CD14-positive monocyte (primary cell): ENCODE measurements at regions not wholly inside any gene's neighbourhood (a gene's known extent, or its start where the extent isn't known, plus 50 kb on each side); places are given as distances from the start of the nearest gene placed in this dataset.

Source experiments
- DNase-seq, 3 donors: peaks; one replicate each; pipeline ENCODE4 v3.0.0-alpha.2; 2011 to 2022
- H2AFZ ChIP-seq: 2 replicates; pipeline ENCODE4 v1.6.0; 2012; ENCODE audit warnings: mild to moderate bottlenecking, low read depth, low read length, inconsistent platforms; ENCODE audit not compliant: insufficient read depth, poor library complexity, severe bottlenecking
- H3K27ac ChIP-seq, 2 donors: 1 replicate in 1 of 2; 2 replicates in 1 of 2; pipeline ENCODE4 v1.5.1; 2012 to 2013; ENCODE audit warnings: low read length in 2 of 2, control low read depth in 1 of 2, inconsistent platforms in 1 of 2, low read depth in 1 of 2, mild to moderate bottlenecking in 1 of 2
- H3K27me3 ChIP-seq, 2 donors: one replicate each; pipeline versions ENCODE4 v1.6.0 to v1.6.1; 2011 to 2013; ENCODE audit warnings: low read length in 2 of 2; ENCODE audit not compliant: control insufficient read depth in 2 of 2, insufficient read depth in 2 of 2
- H3K36me3 ChIP-seq, 2 donors: replicated peaks in 1 of 2; 1 replicate in 1 of 2; 2 replicates in 1 of 2; pipeline versions ENCODE4 v1.5.1 to v1.6.1; 2012 to 2013; ENCODE audit warnings: low read length in 2 of 2, control low read depth in 1 of 2, inconsistent platforms in 1 of 2, mild to moderate bottlenecking in 1 of 2; ENCODE audit not compliant: insufficient read depth in 2 of 2, control insufficient read depth in 1 of 2
- H3K4me1 ChIP-seq, 2 donors: 1 replicate in 1 of 2; 2 replicates in 1 of 2; pipeline versions ENCODE4 v1.5.1 to v1.6.1; 2012 to 2013; ENCODE audit warnings: low read length in 2 of 2, control low read depth in 1 of 2, inconsistent platforms in 1 of 2, mild to moderate bottlenecking in 1 of 2, moderate library complexity in 1 of 2; ENCODE audit not compliant: insufficient read depth in 2 of 2, control insufficient read depth in 1 of 2
- H3K4me2 ChIP-seq: replicated peaks from 2 replicates; pipeline ENCODE3; 2012; ENCODE audit warnings: low read length, moderate library complexity, mild to moderate bottlenecking; ENCODE audit not compliant: poor library complexity, severe bottlenecking; ENCODE audit errors: extremely low read depth
- H3K4me3 ChIP-seq, 3 experiments: fragments of 200-600 bp in 1 of 3; sonication (generic) in 1 of 3; replicated peaks in 1 of 3; 1 replicate in 2 of 3; 2 replicates in 1 of 3; pipeline ENCODE4 v1.5.1; 2011 to 2013; ENCODE audit warnings: low read length in 3 of 3, mild to moderate bottlenecking in 3 of 3, control low read depth in 2 of 3, low read depth in 2 of 3, inconsistent platforms in 1 of 3, moderate library complexity in 1 of 3
- H3K79me2 ChIP-seq: 2 replicates; pipeline ENCODE4 v1.6.0; 2012; ENCODE audit warnings: mild to moderate bottlenecking, control low read depth, inconsistent platforms, low read length, moderate library complexity; ENCODE audit not compliant: insufficient read depth
- H3K9ac ChIP-seq: 2 replicates; pipeline ENCODE4 v1.6.0; 2017; ENCODE audit warnings: low read length, mild to moderate bottlenecking; ENCODE audit not compliant: insufficient read depth, poor library complexity, severe bottlenecking
- H3K9me3 ChIP-seq, 2 donors: replicated peaks in 1 of 2; 1 replicate in 1 of 2; 2 replicates in 1 of 2; pipeline versions ENCODE4 v1.5.1 to v1.6.1; 2012 to 2013; ENCODE audit warnings: low read length in 2 of 2, control low read depth in 1 of 2; ENCODE audit not compliant: control insufficient read depth in 1 of 2, insufficient read depth in 1 of 2
- H4K20me1 ChIP-seq: 2 replicates; pipeline ENCODE4 v1.6.0; 2012; ENCODE audit warnings: mild to moderate bottlenecking, low read length, control low read depth, moderate library complexity; ENCODE audit not compliant: insufficient read depth
- H3K27ac Mint-ChIP-seq, 7 donors: one replicate each; pipeline ENCODE4 v1.8.0; 2020; ENCODE audit warnings: mild to moderate bottlenecking in 7 of 7, mixed read lengths in 7 of 7, moderate library complexity in 6 of 7, inconsistent platforms in 2 of 7
- H3K27me3 Mint-ChIP-seq, 3 donors: one replicate each; pipeline ENCODE4 v1.8.0; 2021 to 2022; ENCODE audit warnings: low read depth in 3 of 3, mild to moderate bottlenecking in 3 of 3, mixed read lengths in 3 of 3, moderate library complexity in 3 of 3, inconsistent platforms in 1 of 3
- H3K36me3 Mint-ChIP-seq, 2 donors: one replicate each; pipeline ENCODE4 v1.8.0; 2020; ENCODE audit warnings: mixed read lengths in 2 of 2, inconsistent platforms in 1 of 2, mild to moderate bottlenecking in 1 of 2
- H3K4me1 Mint-ChIP-seq: one replicate; pipeline ENCODE4 v1.8.0; 2020; ENCODE audit warnings: mild to moderate bottlenecking, mixed read lengths
- H3K4me3 Mint-ChIP-seq, 2 donors: one replicate each; pipeline ENCODE4 v1.8.0; 2020; ENCODE audit warnings: mild to moderate bottlenecking in 2 of 2, mixed read lengths in 2 of 2, moderate library complexity in 1 of 2
- H3K9me3 Mint-ChIP-seq, 7 donors: one replicate each; pipeline ENCODE4 v1.8.0; 2020 to 2022; ENCODE audit warnings: mixed read lengths in 7 of 7, mild to moderate bottlenecking in 6 of 7, moderate library complexity in 6 of 7, inconsistent platforms in 2 of 7
- CTCF ChIP-seq: fragments of 200-600 bp; IDR thresholded peaks from one replicate; pipeline ENCODE4 v1.8.0; 2022; ENCODE audit warnings: antibody characterized with exemption, mild to moderate bottlenecking
- WGBS: methylation state at CpG from one replicate; pipeline ENCODE4 v1.1.5; 2013; ENCODE audit warnings: missing lambda C conversion rate; ENCODE audit not compliant: insufficient coverage; 5-methylcytosine and 5-hydroxymethylcytosine counted together
- intact Hi-C, 2 donors: fragments of 100-400 bp; cut with micrococcal nuclease; formaldehyde crosslinking; loops; one replicate each; pipeline versions ENCODE4 v1.15.0 to v1.15.1; 2023

- Mint-ChIP-seq H3K4me3 (no peak overlapping the region), H3K9me3 (peaks cover 2 to 23% (median 5%) of the 10 kb centered on the region in 7 donors), H3K27ac (no peak overlapping the region), H3K27me3 (no peaks in the 10 kb centered on the region), H3K4me1 (no peaks in the 10 kb centered on the region), H3K36me3 (no peaks in the 10 kb centered on the region)
- Histone ChIP-seq H3K79me2 (no peaks in the 10 kb centered on the region), H3K4me2 (no peak overlapping the region), H4K20me1 (no peaks in the 10 kb centered on the region), H3K4me3 (no peak overlapping the region), H3K27ac (no peak overlapping the region), H3K27me3 (no peaks in the 10 kb centered on the region), H2AFZ (no peak overlapping the region), H3K4me1 (no peaks in the 10 kb centered on the region), H3K9me3 (peaks cover 5 to 7% of the 10 kb centered on the region in 2 donors), H3K9ac (no peak overlapping the region), H3K36me3 (no peaks in the 10 kb centered on the region)
- no peak for TF ChIP-seq CTCF
- intact Hi-C loops = no loop called here
- no CpG with 5 or more reads among the region's 1 CpG for WGBS
- DNase-seq = no peak
These were observed 904.5 kb downstream of the PLA2G4A start for GRCh38 chr1:187733232-187733631.

- Histone ChIP-seq H3K4me3 (no peak overlapping the region), H3K4me1 (no peaks in the 10 kb centered on the region), H3K27ac (no peak overlapping the region), H3K9me3 (peaks cover 2 to 7% of the 10 kb centered on the region in 2 donors), H3K79me2 (no peaks in the 10 kb centered on the region), H4K20me1 (no peaks in the 10 kb centered on the region), H3K9ac (no peak overlapping the region), H3K4me2 (no peak overlapping the region), H2AFZ (no peak overlapping the region), H3K36me3 (no peaks in the 10 kb centered on the region), H3K27me3 (no peaks in the 10 kb centered on the region)
- H3K27ac Mint-ChIP-seq = no peak overlapping the region
- no peaks in the 10 kb centered on the region for H3K27me3 Mint-ChIP-seq
- H3K36me3 Mint-ChIP-seq = no peaks in the 10 kb centered on the region
- WGBS = 93% methylated on average over 4 of the region's 4 CpGs
- H3K4me3 Mint-ChIP-seq = no peak overlapping the region
- TF ChIP-seq CTCF = no peak
- no peaks in the 10 kb centered on the region for H3K4me1 Mint-ChIP-seq
- H3K9me3 Mint-ChIP-seq = peaks cover under 1 to 20% (median 3%) of the 10 kb centered on the region in 7 donors
- DNase-seq = no peak
- intact Hi-C loops = no loop called here
These were observed 905.7 kb downstream of the PLA2G4A start for GRCh38 chr1:187734427-187734826.
